NB4 (cell line): ENCODE measurements at regions not wholly inside any gene's neighbourhood (a gene's known extent, or its start where the extent isn't known, plus 50 kb on each side); places are given as distances from the start of the nearest gene placed in this dataset.

Source experiments
- CTCF ChIP-seq: IDR thresholded peaks from one replicate; pipeline ENCODE4 v1.5.1; 2012; ENCODE audit warnings: low read depth, low read length
- MYC ChIP-seq: IDR thresholded peaks from 2 replicates; pipeline ENCODE4 v1.6.1; 2011; ENCODE audit warnings: low read depth, low read length
- POLR2A ChIP-seq: IDR thresholded peaks from 2 replicates; pipeline ENCODE4 v1.6.1; 2011; ENCODE audit warnings: mild to moderate bottlenecking; ENCODE audit not compliant: insufficient read length; ENCODE audit errors: extremely low read depth

- TF ChIP-seq CTCF, result no peak
- no peak for TF ChIP-seq POLR2A
- no peak for TF ChIP-seq MYC
These were observed 112.5 kb downstream of the CCDC71L start for GRCh38 chr7:106548491-106548890.
